GM04503 (cell line): ENCODE measurements at regions not wholly inside any gene's neighbourhood (a gene's known extent, or its start where the extent isn't known, plus 50 kb on each side); places are given as distances from the start of the nearest gene placed in this dataset.

Experiments
- DNase-seq: peaks from one replicate; pipeline ENCODE4 v3.0.0-alpha.2; 2012; ENCODE audit warnings: low read depth

DNA sequence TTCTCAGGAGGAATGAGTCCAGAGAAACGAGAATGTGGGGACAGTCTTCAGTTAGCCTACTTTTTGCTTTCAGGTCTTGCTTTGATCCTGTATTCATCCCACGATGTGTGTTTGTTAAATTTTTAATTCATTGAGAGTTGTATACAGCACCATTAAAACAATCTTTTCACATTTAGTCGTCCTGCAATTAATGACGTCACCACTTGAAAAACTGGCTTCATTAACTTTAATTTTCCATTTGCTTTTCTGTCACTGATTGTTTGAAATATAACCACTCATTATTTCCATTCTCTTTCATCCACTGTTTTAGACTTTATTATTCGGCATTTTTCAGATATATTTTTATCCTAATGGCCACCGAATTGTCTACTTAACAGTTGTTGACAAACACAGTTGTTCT, 146.9 kb downstream of the TFEC start:
- DNase-seq = no peak

DNA sequence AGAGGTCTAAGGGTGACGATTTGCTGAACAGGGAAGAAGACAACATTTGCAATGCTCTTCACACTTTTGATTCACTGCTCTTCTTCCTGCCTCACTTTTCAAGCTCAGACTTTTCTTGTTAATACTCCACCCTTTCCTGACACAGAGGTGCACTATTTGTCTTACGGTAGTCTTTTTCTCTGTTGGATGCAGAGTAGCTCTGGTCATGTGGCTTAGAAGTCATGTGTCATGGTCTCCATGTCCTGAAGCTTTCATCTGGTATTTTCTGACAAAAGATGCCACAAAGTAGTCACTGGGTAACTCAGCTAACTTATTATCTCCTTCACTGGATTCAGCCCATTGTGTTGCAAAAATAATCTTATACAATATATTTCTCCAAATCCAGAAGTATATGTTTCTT, 149.1 kb downstream of the TFEC start:
- no peak for DNase-seq

DNA sequence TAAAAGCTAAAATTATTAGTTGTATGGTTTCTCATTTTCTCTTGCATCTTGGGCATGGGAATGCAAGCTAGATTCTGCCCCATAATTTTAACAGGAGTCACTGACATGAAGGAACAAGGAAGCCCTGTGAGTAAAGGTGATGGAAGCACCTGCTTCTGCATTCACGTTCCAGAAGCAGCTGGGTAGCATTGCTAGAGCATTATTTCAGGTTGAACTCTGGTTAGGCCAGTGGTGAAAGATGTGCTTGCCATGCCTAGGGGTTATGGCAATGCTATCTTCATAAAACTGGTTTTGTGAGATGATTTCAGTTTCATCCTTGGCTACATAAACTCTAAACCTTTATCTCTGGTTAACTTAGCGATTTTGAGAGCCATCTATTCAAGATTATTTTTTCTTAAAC, 151.4 kb downstream of the TFEC start:
- no peak for DNase-seq

- DNase-seq = no peak
Observed at GRCh38 chr7:115869801-115870200, 160.8 kb downstream of the TFEC start.

- DNase-seq = no peak
Observed at GRCh38 chr7:115869190-115869589, 161.4 kb downstream of the TFEC start.

DNA sequence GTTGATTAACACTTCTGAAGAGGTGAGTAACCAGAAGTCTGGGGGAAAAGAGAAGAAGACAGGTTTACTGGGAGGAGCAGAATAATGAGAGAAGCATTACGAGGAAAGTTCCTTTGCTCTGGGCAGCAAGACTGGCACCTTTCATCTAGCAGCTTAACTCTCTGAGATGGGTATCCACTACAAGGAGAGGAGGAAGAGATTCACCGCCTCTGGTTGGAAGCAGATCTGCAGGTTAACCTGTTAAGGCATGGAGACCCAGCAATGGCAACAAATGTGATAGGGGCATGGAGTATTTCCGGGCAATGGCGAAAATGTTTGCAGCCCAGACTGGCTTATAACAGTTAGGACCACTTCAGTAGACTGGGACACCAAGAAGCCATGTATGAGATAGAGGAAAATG, 162.2 kb downstream of the TFEC start:
- no peak for DNase-seq

DNA sequence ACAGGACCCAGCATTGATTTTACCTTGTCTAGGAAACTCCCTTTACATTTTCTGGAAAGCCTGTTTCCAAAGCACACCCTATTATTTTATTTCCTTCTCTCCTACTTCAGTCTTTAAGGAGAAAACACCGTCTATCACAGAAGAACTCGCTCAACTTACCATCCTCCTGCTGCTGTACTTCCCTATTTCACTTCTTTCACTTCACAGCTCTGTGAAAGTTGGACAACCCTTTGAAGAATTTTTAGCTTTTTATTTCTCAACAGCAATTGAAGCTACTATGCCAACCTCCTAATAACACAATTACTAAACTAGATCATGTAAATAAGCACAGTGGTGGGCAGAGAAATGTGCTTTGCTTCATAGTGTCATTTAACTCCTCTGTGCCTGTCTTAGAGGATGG, 166.5 kb downstream of the TFEC start:
- DNase-seq = no peak

GRCh38 chr7:115851291-115851690, 179.3 kb downstream of the TFEC start:
- DNase-seq = no peak

- no peak for DNase-seq
Observed at GRCh38 chr7:115850774-115851173, 179.8 kb downstream of the TFEC start.

GRCh38 chr7:115844857-115845256, 185.7 kb downstream of the TFEC start:
- DNase-seq = no peak

GRCh38 chr7:115840702-115841101, 189.9 kb downstream of the TFEC start:
- DNase-seq = no peak

GRCh38 chr7:115838829-115839228, 191.7 kb downstream of the TFEC start:
- no peak for DNase-seq

GRCh38 chr7:115831371-115831770, 199.2 kb downstream of the TFEC start:
- no peak for DNase-seq

DNA sequence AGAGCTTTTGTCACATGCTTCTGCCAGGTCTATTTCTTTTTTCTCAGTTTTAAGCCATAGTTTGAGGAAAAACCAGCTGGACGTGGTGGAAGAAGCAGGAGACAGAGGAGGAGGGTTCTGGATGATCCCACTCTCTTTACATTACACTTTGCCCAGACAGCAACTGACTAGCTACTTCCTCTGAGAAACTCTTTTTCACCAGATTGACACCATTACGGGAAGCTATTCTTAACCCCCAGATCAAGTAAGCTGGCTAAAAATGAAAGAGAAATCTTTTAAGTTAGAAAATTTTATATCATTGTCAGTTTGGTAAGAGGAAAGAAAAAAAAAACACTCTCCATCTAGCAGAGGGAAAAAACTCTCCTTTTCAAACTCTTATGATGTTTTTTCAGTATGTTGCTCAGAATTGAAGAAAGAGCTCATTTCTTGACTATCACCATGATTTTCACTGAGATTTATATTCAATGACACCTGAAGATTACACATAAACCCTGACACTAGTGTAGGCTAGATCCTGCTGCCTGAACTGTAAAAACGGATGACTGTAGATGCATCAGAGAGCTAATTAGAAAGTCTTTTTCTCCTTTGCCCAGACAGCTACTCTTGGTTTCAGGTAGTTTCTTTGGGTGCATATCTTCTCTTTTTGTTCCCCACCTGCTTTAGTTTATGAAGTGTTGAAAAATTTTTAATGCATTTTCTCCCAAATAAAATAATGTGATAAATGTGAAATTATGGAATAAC, 203.1 kb downstream of the TFEC start:
- DNase-seq = no peak

DNA sequence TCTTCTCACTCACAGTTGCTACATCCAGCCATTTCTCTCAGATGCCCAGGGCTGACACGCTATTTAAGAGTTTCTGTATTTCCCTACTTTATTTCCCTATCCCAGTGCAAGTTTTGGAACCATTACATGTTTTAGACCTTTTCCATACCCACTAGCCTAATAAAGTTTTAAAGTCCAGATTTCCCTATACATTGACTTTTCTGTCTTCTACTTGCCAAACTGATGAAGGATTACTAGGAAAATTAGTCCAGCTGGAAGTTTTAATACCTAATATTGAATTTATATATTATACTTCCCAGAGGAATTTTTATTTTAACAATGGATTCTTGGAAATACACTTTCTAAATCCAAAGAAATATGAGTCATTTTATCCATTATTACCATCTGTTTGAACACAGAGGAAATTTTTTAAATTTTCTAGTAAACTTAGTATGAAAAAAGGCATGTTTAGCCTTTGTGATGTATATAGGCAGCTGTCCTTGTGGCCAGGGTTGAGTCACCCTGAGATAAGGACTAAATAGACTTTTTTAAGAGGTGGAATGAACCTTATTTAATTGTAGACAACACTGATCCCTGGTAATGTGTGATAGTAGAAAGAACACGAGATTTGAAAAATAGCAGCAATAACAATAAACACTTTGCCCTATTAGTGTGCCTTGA, 205.0 kb downstream of the TFEC start:
- no peak for DNase-seq

DNA sequence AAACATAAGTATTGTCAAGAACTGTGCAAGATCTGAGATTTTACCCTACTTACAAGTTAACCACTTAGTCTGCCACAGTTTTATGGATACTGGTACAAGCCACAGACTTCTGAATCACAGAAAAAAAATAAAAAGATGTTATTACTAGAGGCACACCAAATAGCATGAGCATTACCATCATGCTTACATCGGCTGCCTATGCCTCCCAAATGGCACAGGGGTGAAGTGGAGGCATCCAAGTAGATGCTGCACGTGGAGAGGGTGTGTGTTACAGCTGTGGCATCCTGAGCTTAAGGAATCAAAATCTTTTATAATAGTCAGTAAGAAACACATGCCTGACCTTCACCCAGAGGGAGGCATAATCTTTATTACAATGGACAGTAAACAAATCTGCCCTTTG, 207.8 kb downstream of the TFEC start:
- DNase-seq = no peak

DNA sequence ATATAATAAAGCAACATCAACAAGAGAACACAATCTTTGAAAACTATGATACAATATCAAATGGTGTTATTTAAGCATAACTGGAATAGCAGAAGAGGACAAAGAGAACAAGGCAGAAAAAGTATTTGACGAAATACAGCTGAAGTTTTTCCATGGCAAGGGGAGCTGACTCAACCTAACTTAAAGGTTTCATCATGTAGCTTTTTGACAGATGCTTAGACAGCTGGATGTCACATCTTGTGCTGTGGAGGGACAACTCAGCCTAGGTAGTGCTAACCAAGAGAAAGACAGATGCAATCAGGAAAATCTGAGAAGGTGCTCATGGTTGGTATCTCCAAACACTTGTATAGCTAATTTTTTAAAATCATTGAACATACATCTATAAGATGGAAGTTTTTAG, 208.2 kb downstream of the TFEC start:
- DNase-seq = no peak

DNA sequence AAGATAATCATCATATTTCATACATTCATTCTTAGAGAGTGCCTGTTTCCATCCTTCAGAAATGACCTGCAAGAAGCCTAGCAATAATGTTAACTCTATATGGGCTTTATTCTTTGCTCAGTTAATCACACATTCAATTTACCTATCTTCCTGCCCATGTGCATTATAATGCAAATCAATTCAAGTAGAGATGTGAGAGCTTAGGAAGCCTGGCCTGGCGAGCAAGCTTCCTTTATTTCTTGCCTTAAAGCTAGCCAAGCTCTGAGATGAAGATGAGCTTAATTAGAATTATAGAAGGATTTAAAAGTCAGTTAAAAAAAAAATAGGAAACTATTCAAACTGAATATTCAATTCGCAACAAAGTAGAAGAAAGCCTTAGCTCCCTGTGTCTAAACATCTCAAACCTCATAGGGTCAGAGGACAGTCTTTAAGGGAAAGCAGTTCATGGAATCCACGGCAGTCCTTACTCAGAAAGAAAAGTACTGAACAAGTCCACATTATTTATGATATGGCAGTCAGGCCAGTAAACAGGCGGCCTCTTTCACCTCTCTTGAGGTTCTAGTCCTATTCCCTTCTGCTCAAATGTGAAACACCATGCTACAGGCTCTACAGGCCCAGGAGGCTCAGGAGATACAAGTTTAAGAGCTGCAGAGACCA, 214.1 kb downstream of the TFEC start:
- DNase-seq = no peak

DNA sequence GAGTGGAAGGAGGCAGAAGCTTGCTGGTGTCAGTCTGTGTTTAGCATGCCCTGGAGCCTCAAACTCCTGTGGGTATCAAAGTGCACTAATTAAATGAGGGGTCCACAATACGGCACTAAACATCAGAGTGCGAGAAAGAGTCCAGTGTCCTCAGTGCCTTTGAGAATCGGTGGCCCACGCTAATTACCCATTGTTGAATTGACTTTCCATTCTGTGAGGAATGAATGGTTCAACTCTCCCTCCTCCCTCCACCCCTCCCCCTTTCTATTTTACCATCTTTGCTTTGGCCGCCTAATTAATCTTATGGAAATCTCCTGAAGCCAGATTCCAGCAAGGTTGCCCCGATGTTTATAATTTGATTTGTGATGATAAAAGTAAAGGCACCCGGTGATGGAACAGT, 217.8 kb downstream of the TFEC start:
- DNase-seq = no peak

DNA sequence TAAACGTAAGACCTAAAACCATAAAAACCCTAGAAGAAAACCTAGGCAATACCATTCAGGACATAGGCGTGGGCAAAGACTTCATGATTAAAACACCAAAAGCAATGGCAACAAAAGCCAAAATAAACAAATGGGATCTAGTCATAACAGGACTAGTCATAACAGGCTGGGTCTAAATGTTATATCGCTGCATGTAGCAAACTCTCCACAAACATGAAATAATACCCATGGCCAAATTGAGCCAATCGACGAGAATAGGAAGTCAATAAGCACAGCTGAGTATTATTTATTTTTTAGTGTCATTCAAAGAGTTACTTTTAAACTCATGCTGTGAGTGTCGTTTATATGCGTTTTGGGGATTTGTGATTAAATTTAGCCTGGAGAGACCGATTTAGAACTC, 225.1 kb downstream of the TFEC start:
- no peak for DNase-seq

- DNase-seq = no peak
Observed at GRCh38 chr7:115802415-115802814, 228.1 kb downstream of the TFEC start.

DNA sequence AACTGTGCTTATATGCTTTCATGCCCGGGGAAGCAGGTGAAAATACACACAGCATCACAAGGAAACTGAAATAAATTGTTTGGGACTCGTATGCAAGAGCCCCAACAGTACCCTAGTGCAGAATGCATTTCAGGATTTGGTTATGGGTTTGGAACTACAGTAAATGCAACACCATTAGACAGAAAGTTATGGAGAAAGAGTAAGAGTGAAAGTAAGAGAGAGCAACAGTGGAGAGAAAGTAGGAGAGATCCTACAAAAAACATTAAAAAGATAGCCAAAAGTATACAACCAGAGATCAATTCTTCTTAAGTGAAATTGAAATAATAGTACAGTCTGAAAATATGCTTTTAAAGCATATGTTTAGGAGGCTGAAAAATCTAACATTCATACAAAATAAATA, 231.1 kb downstream of the TFEC start:
- DNase-seq = no peak

DNA sequence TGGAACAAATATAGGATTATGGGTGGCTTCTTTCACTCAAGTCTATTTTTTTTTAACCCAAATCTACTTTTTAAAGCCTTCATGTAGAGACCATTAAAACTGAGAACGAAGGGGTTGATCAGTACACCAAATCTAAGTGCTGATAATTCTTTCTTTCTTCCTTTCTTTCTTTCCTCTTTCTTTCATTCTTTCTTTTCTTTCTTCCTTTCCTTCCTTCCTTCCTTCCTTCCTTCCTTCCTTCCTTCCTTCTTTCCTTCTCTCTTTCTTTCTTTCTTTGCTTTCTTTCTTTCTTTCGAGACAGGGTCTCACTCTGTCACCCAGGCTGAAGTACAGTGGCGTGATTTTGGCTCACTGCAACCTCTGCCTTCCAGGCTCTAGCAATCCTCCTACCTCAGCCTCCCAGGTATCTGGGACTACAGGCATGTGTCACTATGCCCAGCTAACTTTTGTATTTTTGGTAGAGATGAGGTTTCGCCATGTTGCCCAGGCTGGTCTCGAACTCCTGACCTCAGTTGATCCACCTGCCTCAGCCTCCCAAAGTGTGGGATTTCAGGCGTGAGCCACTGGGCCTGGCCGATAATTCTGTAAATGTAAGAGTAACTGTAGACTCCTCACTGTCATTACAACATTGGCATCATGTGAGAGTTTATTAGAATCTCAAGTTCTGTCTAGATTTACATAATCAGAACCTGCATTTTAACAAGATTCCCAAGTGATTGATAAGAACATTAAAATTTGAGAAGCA, 236.4 kb downstream of the TFEC start:
- no peak for DNase-seq
